ELR (cell line): ENCODE measurements at regions not wholly inside any gene's neighbourhood (a gene's known extent, or its start where the extent isn't known, plus 50 kb on each side); places are given as distances from the start of the nearest gene placed in this dataset.

Experiments used
- DNase-seq: peaks from one replicate; pipeline ENCODE4 v3.0.0-alpha.2; 2015; ENCODE audit warnings: low read depth

- no peak for DNase-seq
Measured at GRCh38 chr15:77737238-77738037, 104.7 kb upstream of the LINGO1 start.

GRCh38 chr15:77734306-77734705 is 101.6 kb upstream of the LINGO1 start:
- no peak for DNase-seq

- no peak for DNase-seq
Measured at GRCh38 chr15:77733579-77734300, 101.0 kb upstream of the LINGO1 start.

GRCh38 chr15:77732514-77733335 is 100.0 kb upstream of the LINGO1 start:
- DNase-seq: no peak

- DNase-seq: no peak
Measured at GRCh38 chr15:77731945-77732344, 99.2 kb upstream of the LINGO1 start.

GRCh38 chr15:77731067-77731466 is 98.4 kb upstream of the LINGO1 start:
- DNase-seq: no peak

- no peak for DNase-seq
Measured at GRCh38 chr15:77727635-77728304, 95.1 kb upstream of the LINGO1 start.

- DNase-seq: no peak
Measured at GRCh38 chr15:77724715-77725114, 92.0 kb upstream of the LINGO1 start.

- no peak for DNase-seq
Measured at GRCh38 chr15:77723756-77724155, 91.0 kb upstream of the LINGO1 start.

GRCh38 chr15:77722759-77723460 is 90.2 kb upstream of the LINGO1 start:
- DNase-seq: no peak

GRCh38 chr15:77721963-77722362 is 89.3 kb upstream of the LINGO1 start:
- DNase-seq: no peak

GRCh38 chr15:77720655-77721054 is 87.9 kb upstream of the LINGO1 start:
- no peak for DNase-seq

- DNase-seq: no peak
Measured at GRCh38 chr15:77720173-77720572, 87.5 kb upstream of the LINGO1 start.

- DNase-seq: no peak
Measured at GRCh38 chr15:77719450-77719849, 86.7 kb upstream of the LINGO1 start.

GRCh38 chr15:77717333-77717990 is 84.8 kb upstream of the LINGO1 start:
- no peak for DNase-seq

- DNase-seq: no peak
Measured at GRCh38 chr15:77716632-77717332, 84.1 kb upstream of the LINGO1 start.

GRCh38 chr15:77715860-77716259 is 83.1 kb upstream of the LINGO1 start:
- DNase-seq: no peak

GRCh38 chr15:77715051-77715450 is 82.3 kb upstream of the LINGO1 start:
- no peak for DNase-seq

- DNase-seq: no peak
Measured at GRCh38 chr15:77714555-77714954, 81.8 kb upstream of the LINGO1 start.

GRCh38 chr15:77714023-77714422 is 81.3 kb upstream of the LINGO1 start:
- DNase-seq: no peak
